Fibroblast of lung (primary cell): ENCODE measurements at regions not wholly inside any gene's neighbourhood (a gene's known extent, or its start where the extent isn't known, plus 50 kb on each side); places are given as distances from the start of the nearest gene placed in this dataset.

Experiments used
- DNase-seq, 2 donors: peaks; one replicate each; pipeline versions ENCODE4 v3.0.0 to v3.0.0-alpha.2; 2010; ENCODE audit warnings: low read depth in 2 of 2
- H2AFZ ChIP-seq: 2 replicates; pipeline ENCODE4 v1.5.1; 2012; ENCODE audit warnings: low read length, control low read depth, inconsistent platforms
- H3K27ac ChIP-seq: 2 replicates; pipeline ENCODE4 v1.5.1; 2011; ENCODE audit warnings: low read length, control low read depth; ENCODE audit not compliant: insufficient read depth
- H3K27me3 ChIP-seq: 2 replicates; pipeline ENCODE4 v1.5.1; 2011; ENCODE audit warnings: mild to moderate bottlenecking, low read length; ENCODE audit not compliant: control insufficient read depth, insufficient read depth
- H3K36me3 ChIP-seq: 2 replicates; pipeline ENCODE4 v1.5.1; 2011; ENCODE audit warnings: low read length; ENCODE audit not compliant: control insufficient read depth, insufficient read depth
- H3K4me1 ChIP-seq: 2 replicates; pipeline ENCODE4 v1.5.1; 2011; ENCODE audit warnings: low read length; ENCODE audit not compliant: control insufficient read depth, insufficient read depth; ENCODE audit errors: extremely low read depth
- H3K4me2 ChIP-seq: 2 replicates; pipeline ENCODE4 v1.5.1; 2011; ENCODE audit warnings: low read length, control low read depth; ENCODE audit not compliant: insufficient read depth; ENCODE audit errors: extremely low read depth
- H3K4me3 ChIP-seq, 4 experiments: fragments of 200-600 bp in 1 of 4; sonication (generic) in 1 of 4; replicated peaks in 1 of 4; 2 replicates each; pipeline ENCODE4 v1.5.1; 2011 to 2016; ENCODE audit warnings: low read length in 4 of 4, low read depth in 3 of 4, mild to moderate bottlenecking in 3 of 4, control low read depth in 2 of 4, inconsistent platforms in 1 of 4, mixed read lengths in 1 of 4; ENCODE audit not compliant: insufficient read depth in 1 of 4; ENCODE audit errors: control extremely low read depth in 1 of 4
- H3K79me2 ChIP-seq: 2 replicates; pipeline ENCODE4 v1.5.1; 2012; ENCODE audit warnings: mild to moderate bottlenecking, low read length, inconsistent platforms; ENCODE audit not compliant: control insufficient read depth, insufficient read depth
- H3K9ac ChIP-seq: 2 replicates; pipeline ENCODE4 v1.5.1; 2011; ENCODE audit warnings: mild to moderate bottlenecking, low read length, control low read depth; ENCODE audit not compliant: insufficient read depth
- H3K9me3 ChIP-seq: 2 replicates; pipeline ENCODE4 v1.5.1; 2012; ENCODE audit warnings: low read depth, low read length; ENCODE audit not compliant: control insufficient read depth, insufficient read depth
- H4K20me1 ChIP-seq: 2 replicates; pipeline ENCODE4 v1.5.1; 2011; ENCODE audit warnings: low read length; ENCODE audit not compliant: control insufficient read depth, insufficient read depth; ENCODE audit errors: extremely low read depth
- CTCF ChIP-seq, 2 donors: IDR thresholded peaks in 1 of 2; conservative IDR thresholded peaks in 1 of 2; 1 replicate in 1 of 2; 2 replicates in 1 of 2; pipeline ENCODE4 v1.5.1; 2011 to 2012; ENCODE audit warnings: low read length in 2 of 2, control low read depth in 1 of 2, inconsistent platforms in 1 of 2, low read depth in 1 of 2, mild to moderate bottlenecking in 1 of 2
- EZH2 ChIP-seq: IDR thresholded peaks from 2 replicates; pipeline ENCODE4 v1.5.1; 2012; ENCODE audit warnings: low read length, control low read depth, mild to moderate bottlenecking; ENCODE audit errors: missing control alignments

GRCh38 chr6:165782812-165783211 is 119.8 kb upstream of the PDE10A start:
- H3K4me1 ChIP-seq, result no peaks in the 10 kb centered on the region
- no peak overlapping the region for H3K27ac ChIP-seq
- H3K27me3 ChIP-seq, result no peaks in the 10 kb centered on the region
- no peak overlapping the region for H3K4me2 ChIP-seq
- no peaks in the 10 kb centered on the region for H4K20me1 ChIP-seq
- H3K36me3 ChIP-seq, result no peaks in the 10 kb centered on the region
- H3K9ac ChIP-seq, result no peak overlapping the region
- H3K79me2 ChIP-seq, result no peaks in the 10 kb centered on the region
- H3K4me3 ChIP-seq, result no peak overlapping the region
- no peaks in the 10 kb centered on the region for H3K9me3 ChIP-seq
- no peak overlapping the region for H2AFZ ChIP-seq
- no peak for TF ChIP-seq EZH2
- TF ChIP-seq CTCF (conservative IDR thresholded peaks at IDR 0.05 in 1 of 2, IDR thresholded peaks at IDR 0.05 in 1 of 2; ENCODE audit: low read depth in 1 of 2, low read length in 2 of 2), result no peak
- no peak for DNase-seq

DNA sequence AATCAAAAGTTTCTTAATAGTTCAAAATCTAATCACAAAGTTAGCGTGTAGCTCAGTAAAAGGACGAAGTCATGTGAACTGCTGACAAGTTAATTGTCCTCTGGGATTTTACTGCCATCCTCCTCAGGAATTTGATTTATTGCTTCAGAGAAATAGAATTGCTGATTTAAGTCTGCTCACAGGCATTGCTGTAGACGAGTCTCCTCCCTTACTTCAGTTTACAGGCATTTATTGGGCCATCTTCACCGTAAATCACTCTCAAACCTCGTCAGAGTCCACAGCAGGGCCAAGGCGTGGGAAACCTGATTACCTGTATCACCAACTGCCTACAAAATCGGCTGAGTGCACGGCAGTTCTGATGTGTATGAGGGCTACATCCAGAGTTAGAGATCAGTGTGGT is 119.1 kb upstream of the PDE10A start:
- Histone ChIP-seq H3K9me3 (no peaks in the 10 kb centered on the region), H2AFZ (no peak overlapping the region), H3K9ac (no peak overlapping the region), H4K20me1 (no peaks in the 10 kb centered on the region), H3K27me3 (no peaks in the 10 kb centered on the region), H3K4me3 (no peak overlapping the region), H3K4me1 (no peaks in the 10 kb centered on the region), H3K79me2 (no peaks in the 10 kb centered on the region), H3K36me3 (no peaks in the 10 kb centered on the region), H3K4me2 (no peak overlapping the region), H3K27ac (no peak overlapping the region)
- no peak for TF ChIP-seq CTCF (conservative IDR thresholded peaks at IDR 0.05 in 1 of 2, IDR thresholded peaks at IDR 0.05 in 1 of 2; ENCODE audit: low read depth in 1 of 2, low read length in 2 of 2)
- TF ChIP-seq EZH2, result no peak
- DNase-seq, result no peak

GRCh38 chr6:165777680-165778079 is 114.6 kb upstream of the PDE10A start:
- Histone ChIP-seq H3K4me2 (no peak overlapping the region), H3K27ac (no peak overlapping the region), H4K20me1 (no peaks in the 10 kb centered on the region), H3K4me1 (no peaks in the 10 kb centered on the region), H3K36me3 (no peaks in the 10 kb centered on the region), H3K9me3 (no peaks in the 10 kb centered on the region), H3K9ac (no peak overlapping the region), H3K79me2 (no peaks in the 10 kb centered on the region), H3K4me3 (no peak overlapping the region), H3K27me3 (no peaks in the 10 kb centered on the region), H2AFZ (no peak overlapping the region)
- TF ChIP-seq EZH2, result no peak
- no peak for TF ChIP-seq CTCF (conservative IDR thresholded peaks at IDR 0.05 in 1 of 2, IDR thresholded peaks at IDR 0.05 in 1 of 2; ENCODE audit: low read depth in 1 of 2, low read length in 2 of 2)
- DNase-seq, result no peak
